ENCODE measurements at regions not wholly inside any gene's neighbourhood (a gene's known extent, or its start where the extent isn't known, plus 50 kb on each side); places are given as distances from the start of the nearest gene placed in this dataset.

DNA sequence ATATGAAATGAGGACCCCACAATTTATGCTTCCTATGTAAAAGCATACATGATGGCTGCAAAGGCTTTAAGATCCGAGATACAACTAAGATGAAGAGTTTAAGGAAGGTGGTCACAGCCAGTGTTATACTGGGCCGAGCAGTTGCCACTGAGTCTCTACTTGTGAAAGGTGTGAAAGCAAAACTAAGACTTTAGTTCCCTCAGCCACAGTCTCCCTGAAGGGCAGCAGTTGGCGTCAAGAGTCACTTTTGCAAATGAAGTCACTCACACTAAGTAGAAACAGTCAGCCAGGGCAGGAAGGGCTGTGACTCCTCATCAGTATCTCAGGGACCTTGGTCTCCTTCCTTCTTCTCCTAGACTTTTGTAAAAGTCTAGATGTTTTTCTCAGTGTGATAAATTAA is 191.6 kb upstream of the MCHR2 start:
- H3K36me3 ChIP-seq = no peaks in the 10 kb centered on the region
- TF ChIP-seq, protein P1, sequence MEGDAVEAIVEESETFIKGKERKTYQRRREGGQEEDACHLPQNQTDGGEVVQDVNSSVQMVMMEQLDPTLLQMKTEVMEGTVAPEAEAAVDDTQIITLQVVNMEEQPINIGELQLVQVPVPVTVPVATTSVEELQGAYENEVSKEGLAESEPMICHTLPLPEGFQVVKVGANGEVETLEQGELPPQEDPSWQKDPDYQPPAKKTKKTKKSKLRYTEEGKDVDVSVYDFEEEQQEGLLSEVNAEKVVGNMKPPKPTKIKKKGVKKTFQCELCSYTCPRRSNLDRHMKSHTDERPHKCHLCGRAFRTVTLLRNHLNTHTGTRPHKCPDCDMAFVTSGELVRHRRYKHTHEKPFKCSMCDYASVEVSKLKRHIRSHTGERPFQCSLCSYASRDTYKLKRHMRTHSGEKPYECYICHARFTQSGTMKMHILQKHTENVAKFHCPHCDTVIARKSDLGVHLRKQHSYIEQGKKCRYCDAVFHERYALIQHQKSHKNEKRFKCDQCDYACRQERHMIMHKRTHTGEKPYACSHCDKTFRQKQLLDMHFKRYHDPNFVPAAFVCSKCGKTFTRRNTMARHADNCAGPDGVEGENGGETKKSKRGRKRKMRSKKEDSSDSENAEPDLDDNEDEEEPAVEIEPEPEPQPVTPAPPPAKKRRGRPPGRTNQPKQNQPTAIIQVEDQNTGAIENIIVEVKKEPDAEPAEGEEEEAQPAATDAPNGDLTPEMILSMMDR (IDR thresholded peaks at IDR 0.05; ENCODE audit: low read depth, low read length) = no peak
- no peak overlapping the region for H3K4me3 ChIP-seq (ENCODE audit: low read depth, low read length)
- no peaks in the 10 kb centered on the region for H3K9me3 ChIP-seq
- no peaks in the 10 kb centered on the region for H3K4me1 ChIP-seq
- no peaks in the 10 kb centered on the region for H3K27me3 ChIP-seq
- DNase-seq = no peak

DNA sequence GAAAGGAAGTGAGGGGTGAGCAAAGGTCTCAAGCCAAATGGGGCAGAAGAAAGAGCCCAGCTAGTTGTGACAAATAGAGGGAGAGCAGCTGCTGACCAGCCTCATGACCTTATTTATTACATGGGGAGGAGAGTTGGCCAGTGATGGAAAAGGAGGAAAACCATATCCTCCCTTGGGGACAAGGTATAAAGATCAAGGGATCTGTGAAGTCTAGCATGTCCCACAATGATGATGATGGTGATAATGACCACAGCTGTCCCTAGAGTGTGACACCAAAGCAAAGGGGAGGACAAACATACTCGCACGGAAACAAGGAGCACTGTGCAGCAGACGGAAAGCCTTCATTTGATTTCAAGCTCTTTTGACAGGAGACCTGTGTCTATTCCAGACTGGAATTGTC is 190.4 kb upstream of the MCHR2 start:
- H3K4me1 ChIP-seq = no peaks in the 10 kb centered on the region
- H3K27me3 ChIP-seq = no peaks in the 10 kb centered on the region
- no peak for DNase-seq
- no peaks in the 10 kb centered on the region for H3K36me3 ChIP-seq
- H3K9me3 ChIP-seq = no peaks in the 10 kb centered on the region
- TF ChIP-seq, protein P1 (IDR thresholded peaks at IDR 0.05; ENCODE audit: low read depth, low read length) = no peak
- H3K4me3 ChIP-seq (ENCODE audit: low read depth, low read length) = no peak overlapping the region

DNA sequence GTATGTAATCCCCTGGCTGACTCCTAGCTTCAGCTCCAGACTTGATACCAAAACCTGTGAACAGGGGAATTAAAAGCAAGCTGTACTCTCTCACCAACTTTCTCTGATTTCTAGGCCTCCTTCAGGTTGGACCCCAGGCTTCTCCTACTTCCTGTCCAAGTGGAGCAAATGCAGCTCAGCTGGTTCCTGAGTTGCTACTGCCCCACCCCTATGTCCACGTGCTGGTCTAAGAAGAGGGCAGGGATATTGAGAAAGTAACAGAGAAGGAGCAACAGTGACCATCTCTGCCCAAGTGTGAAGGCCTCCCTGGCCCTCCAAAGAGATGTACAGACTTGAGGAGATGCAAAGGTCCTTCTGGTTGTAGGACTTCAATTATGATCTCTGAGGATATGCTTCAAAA is 188.3 kb upstream of the MCHR2 start:
- DNase-seq = no peak
- Histone ChIP-seq H3K36me3 (no peaks in the 10 kb centered on the region), H3K4me3 (ENCODE audit: low read depth, low read length) (no peak overlapping the region), H3K27me3 (no peaks in the 10 kb centered on the region), H3K9me3 (no peaks in the 10 kb centered on the region), H3K4me1 (no peaks in the 10 kb centered on the region)
- TF ChIP-seq, protein P1 (IDR thresholded peaks at IDR 0.05; ENCODE audit: low read depth, low read length) = no peak

DNA sequence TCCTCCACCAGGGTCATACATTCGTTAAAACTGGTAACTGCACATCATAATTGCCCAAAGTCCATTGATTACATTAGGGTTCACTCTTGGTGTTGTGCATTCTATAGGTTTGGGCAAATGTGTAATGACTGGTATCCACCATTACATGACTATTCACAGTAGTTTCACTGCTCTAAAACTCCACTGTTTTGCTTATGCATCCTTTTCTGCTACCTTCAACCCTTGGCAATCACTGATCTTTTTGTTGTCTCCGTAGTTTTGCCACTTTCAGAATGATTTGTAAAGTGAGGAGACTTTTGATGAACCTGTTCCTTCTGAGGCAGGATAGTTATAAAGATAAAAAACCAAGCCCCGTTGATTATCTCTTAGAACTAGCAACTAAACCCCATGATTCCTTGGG is 187.3 kb upstream of the MCHR2 start:
- no peaks in the 10 kb centered on the region for H3K27me3 ChIP-seq
- H3K36me3 ChIP-seq = no peaks in the 10 kb centered on the region
- TF ChIP-seq, protein P1 (IDR thresholded peaks at IDR 0.05; ENCODE audit: low read depth, low read length) = no peak
- no peak for DNase-seq
- no peaks in the 10 kb centered on the region for H3K4me1 ChIP-seq
- no peaks in the 10 kb centered on the region for H3K9me3 ChIP-seq
- H3K4me3 ChIP-seq (ENCODE audit: low read depth, low read length) = no peak overlapping the region

DNA sequence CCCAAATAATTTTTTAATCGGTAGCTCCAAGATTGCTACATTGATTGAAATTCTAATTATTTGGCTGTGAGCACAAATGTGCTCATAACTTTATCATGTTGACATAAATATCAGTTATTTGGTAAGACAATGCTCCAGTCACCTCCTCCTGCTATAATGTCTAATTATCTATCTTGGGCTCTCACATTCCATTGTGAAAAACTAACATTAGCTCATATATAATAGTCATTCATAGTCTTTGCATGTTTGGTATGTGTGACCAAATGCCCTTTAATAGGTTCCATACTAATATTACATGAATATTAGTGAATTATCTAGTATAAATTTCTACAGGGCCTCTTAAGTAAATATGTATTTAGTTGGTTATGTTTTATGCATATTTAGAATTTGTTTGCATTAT is 185.6 kb upstream of the MCHR2 start:
- no peaks in the 10 kb centered on the region for H3K9me3 ChIP-seq

DNA sequence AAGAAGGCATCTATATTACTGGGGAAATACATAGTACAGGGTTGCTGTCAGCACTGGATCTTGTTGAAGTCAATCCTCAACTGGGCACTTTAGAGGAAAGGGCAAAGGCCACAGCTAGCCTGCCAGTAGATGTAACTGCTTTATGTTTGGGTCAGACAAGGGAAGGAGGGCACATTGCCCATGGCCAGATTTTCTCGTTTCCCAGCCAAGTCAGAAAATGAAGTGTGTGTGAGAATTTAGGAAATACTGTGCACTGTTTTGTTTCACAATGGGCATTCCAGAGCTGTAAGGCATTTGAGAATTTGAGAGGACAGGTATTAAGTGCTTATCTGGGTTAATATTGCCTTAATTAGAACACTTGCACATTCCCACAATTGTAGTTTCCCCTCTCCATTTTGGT is 183.9 kb upstream of the MCHR2 start:
- H3K4me1 ChIP-seq = no peaks in the 10 kb centered on the region
- no peaks in the 10 kb centered on the region for H3K9me3 ChIP-seq
- H3K4me3 ChIP-seq (ENCODE audit: low read depth, low read length) = no peak overlapping the region
- no peaks in the 10 kb centered on the region for H3K36me3 ChIP-seq
- no peaks in the 10 kb centered on the region for H3K27me3 ChIP-seq
- TF ChIP-seq, protein P1 (IDR thresholded peaks at IDR 0.05; ENCODE audit: low read depth, low read length) = no peak
- DNase-seq = no peak

More for the DNA sequence above, 185.6 kb upstream of the MCHR2 start:
- Histone ChIP-seq H3K4me3 (ENCODE audit: low read depth, low read length) (no peak overlapping the region), H3K4me1 (no peaks in the 10 kb centered on the region), H3K36me3 (no peaks in the 10 kb centered on the region), H3K27me3 (no peaks in the 10 kb centered on the region)
- TF ChIP-seq, protein P1 (IDR thresholded peaks at IDR 0.05; ENCODE audit: low read depth, low read length) = no peak
- no peak for DNase-seq

Measured in BE2C (cell line).